Lower leg skin (tissue), 3 donors: ENCODE measurements at regions not wholly inside any gene's neighbourhood (a gene's known extent, or its start where the extent isn't known, plus 50 kb on each side); places are given as distances from the start of the nearest gene placed in this dataset.

Experiments used
- POLR2A ChIP-seq, 2 donors: fragments of 450-650 bp; IDR thresholded peaks; one replicate each; pipeline ENCODE4 v1.6.1; 2016 to 2017; ENCODE audit warnings: antibody characterized with exemption in 2 of 2, mild to moderate bottlenecking in 1 of 2, moderate library complexity in 1 of 2
- TF ChIP-seq, protein P1 (sequence below), 3 donors: fragments of 450-650 bp; IDR thresholded peaks; one replicate each; pipeline ENCODE4 v1.5.1; 2016; ENCODE audit warnings: antibody characterized with exemption in 3 of 3, mild to moderate bottlenecking in 3 of 3, moderate library complexity in 2 of 3

GRCh38 chr2:240237609-240238174, 97.2 kb upstream of the OTOS start:
- TF ChIP-seq POLR2A (IDR thresholded peaks at IDR 0.05): no peak
- TF ChIP-seq, protein P1, sequence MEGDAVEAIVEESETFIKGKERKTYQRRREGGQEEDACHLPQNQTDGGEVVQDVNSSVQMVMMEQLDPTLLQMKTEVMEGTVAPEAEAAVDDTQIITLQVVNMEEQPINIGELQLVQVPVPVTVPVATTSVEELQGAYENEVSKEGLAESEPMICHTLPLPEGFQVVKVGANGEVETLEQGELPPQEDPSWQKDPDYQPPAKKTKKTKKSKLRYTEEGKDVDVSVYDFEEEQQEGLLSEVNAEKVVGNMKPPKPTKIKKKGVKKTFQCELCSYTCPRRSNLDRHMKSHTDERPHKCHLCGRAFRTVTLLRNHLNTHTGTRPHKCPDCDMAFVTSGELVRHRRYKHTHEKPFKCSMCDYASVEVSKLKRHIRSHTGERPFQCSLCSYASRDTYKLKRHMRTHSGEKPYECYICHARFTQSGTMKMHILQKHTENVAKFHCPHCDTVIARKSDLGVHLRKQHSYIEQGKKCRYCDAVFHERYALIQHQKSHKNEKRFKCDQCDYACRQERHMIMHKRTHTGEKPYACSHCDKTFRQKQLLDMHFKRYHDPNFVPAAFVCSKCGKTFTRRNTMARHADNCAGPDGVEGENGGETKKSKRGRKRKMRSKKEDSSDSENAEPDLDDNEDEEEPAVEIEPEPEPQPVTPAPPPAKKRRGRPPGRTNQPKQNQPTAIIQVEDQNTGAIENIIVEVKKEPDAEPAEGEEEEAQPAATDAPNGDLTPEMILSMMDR (IDR thresholded peaks at IDR 0.05): no peak
